Fibroblast of lung (primary cell): ENCODE measurements at regions not wholly inside any gene's neighbourhood (a gene's known extent, or its start where the extent isn't known, plus 50 kb on each side); places are given as distances from the start of the nearest gene placed in this dataset.
A peak's percentile ranks its signal among the peaks of the same experiment; 100 is the strongest.

Experiments used
- DNase-seq, 2 donors: peaks; one replicate each; pipeline versions ENCODE4 v3.0.0 to v3.0.0-alpha.2; 2010; ENCODE audit warnings: low read depth in 2 of 2
- H2AFZ ChIP-seq: 2 replicates; pipeline ENCODE4 v1.5.1; 2012; ENCODE audit warnings: low read length, control low read depth, inconsistent platforms
- H3K27ac ChIP-seq: 2 replicates; pipeline ENCODE4 v1.5.1; 2011; ENCODE audit warnings: low read length, control low read depth; ENCODE audit not compliant: insufficient read depth
- H3K27me3 ChIP-seq: 2 replicates; pipeline ENCODE4 v1.5.1; 2011; ENCODE audit warnings: mild to moderate bottlenecking, low read length; ENCODE audit not compliant: control insufficient read depth, insufficient read depth
- H3K36me3 ChIP-seq: 2 replicates; pipeline ENCODE4 v1.5.1; 2011; ENCODE audit warnings: low read length; ENCODE audit not compliant: control insufficient read depth, insufficient read depth
- H3K4me1 ChIP-seq: 2 replicates; pipeline ENCODE4 v1.5.1; 2011; ENCODE audit warnings: low read length; ENCODE audit not compliant: control insufficient read depth, insufficient read depth; ENCODE audit errors: extremely low read depth
- H3K4me2 ChIP-seq: 2 replicates; pipeline ENCODE4 v1.5.1; 2011; ENCODE audit warnings: low read length, control low read depth; ENCODE audit not compliant: insufficient read depth; ENCODE audit errors: extremely low read depth
- H3K4me3 ChIP-seq, 4 experiments: fragments of 200-600 bp in 1 of 4; sonication (generic) in 1 of 4; replicated peaks in 1 of 4; 2 replicates each; pipeline ENCODE4 v1.5.1; 2011 to 2016; ENCODE audit warnings: low read length in 4 of 4, low read depth in 3 of 4, mild to moderate bottlenecking in 3 of 4, control low read depth in 2 of 4, inconsistent platforms in 1 of 4, mixed read lengths in 1 of 4; ENCODE audit not compliant: insufficient read depth in 1 of 4; ENCODE audit errors: control extremely low read depth in 1 of 4
- H3K79me2 ChIP-seq: 2 replicates; pipeline ENCODE4 v1.5.1; 2012; ENCODE audit warnings: mild to moderate bottlenecking, low read length, inconsistent platforms; ENCODE audit not compliant: control insufficient read depth, insufficient read depth
- H3K9ac ChIP-seq: 2 replicates; pipeline ENCODE4 v1.5.1; 2011; ENCODE audit warnings: mild to moderate bottlenecking, low read length, control low read depth; ENCODE audit not compliant: insufficient read depth
- H3K9me3 ChIP-seq: 2 replicates; pipeline ENCODE4 v1.5.1; 2012; ENCODE audit warnings: low read depth, low read length; ENCODE audit not compliant: control insufficient read depth, insufficient read depth
- H4K20me1 ChIP-seq: 2 replicates; pipeline ENCODE4 v1.5.1; 2011; ENCODE audit warnings: low read length; ENCODE audit not compliant: control insufficient read depth, insufficient read depth; ENCODE audit errors: extremely low read depth
- EZH2 ChIP-seq: IDR thresholded peaks from 2 replicates; pipeline ENCODE4 v1.5.1; 2012; ENCODE audit warnings: low read length, control low read depth, mild to moderate bottlenecking; ENCODE audit errors: missing control alignments
- TF ChIP-seq, protein P1 (sequence below), 2 donors: IDR thresholded peaks in 1 of 2; conservative IDR thresholded peaks in 1 of 2; 1 replicate in 1 of 2; 2 replicates in 1 of 2; pipeline ENCODE4 v1.5.1; 2011 to 2012; ENCODE audit warnings: low read length in 2 of 2, control low read depth in 1 of 2, inconsistent platforms in 1 of 2, low read depth in 1 of 2, mild to moderate bottlenecking in 1 of 2

DNA sequence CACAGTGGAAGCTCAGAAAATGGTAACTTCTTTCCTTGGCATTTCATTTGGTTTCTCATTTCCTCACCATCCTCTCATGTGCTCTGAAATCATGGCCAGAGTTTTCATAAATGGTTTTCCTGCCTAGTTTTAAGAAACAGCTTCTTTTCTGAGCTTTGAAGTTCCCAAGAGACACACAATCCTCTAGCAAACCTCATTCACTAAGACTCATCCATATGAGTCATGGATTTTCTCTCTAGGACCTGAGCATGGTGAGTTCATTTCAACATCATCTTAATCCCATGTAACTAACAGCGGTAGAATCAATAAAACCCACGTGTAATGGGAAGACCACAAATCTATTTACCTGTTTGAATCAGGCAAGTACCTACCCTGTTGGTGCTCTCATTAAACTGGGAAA is 274.5 kb upstream of the LRTM1 start:
- Histone ChIP-seq H3K4me2 (peak overlapping the region; percentile 48), H3K4me3 (no peak overlapping the region)

DNA sequence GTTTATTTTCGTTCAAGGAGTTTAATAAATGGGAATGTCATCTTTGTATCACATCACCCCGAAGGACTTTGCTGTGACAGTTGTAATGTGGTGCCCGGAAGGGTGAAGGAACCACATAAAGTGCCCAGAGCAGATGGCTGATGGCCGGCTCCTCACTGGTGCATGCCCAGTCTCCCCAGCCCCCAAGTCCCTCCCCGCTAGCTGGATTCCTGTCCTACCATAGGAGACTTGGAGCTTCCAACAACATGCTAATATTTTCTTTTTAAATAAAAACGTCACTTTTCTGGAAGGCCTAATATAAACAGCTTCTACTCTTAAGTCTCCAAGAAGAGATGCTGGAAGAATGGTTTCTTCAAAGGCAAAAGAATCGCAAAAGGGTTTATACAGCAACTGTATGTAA is 273.9 kb upstream of the LRTM1 start:
- Histone ChIP-seq H3K36me3 (no peaks in the 10 kb centered on the region), H3K4me3 (no peak overlapping the region), H3K9me3 (no peaks in the 10 kb centered on the region), H3K27ac (peak overlapping the region; percentile 81), H3K4me1 (peaks cover 13% of the 10 kb centered on the region), H4K20me1 (no peaks in the 10 kb centered on the region), H3K79me2 (no peaks in the 10 kb centered on the region), H3K9ac (no peak overlapping the region), H3K27me3 (no peaks in the 10 kb centered on the region), H3K4me2 (peak overlapping the region; percentile 48), H2AFZ (no peak overlapping the region)
- DNase-seq: peak in 1 of 2 donors; percentile 23
- TF ChIP-seq, protein P1, sequence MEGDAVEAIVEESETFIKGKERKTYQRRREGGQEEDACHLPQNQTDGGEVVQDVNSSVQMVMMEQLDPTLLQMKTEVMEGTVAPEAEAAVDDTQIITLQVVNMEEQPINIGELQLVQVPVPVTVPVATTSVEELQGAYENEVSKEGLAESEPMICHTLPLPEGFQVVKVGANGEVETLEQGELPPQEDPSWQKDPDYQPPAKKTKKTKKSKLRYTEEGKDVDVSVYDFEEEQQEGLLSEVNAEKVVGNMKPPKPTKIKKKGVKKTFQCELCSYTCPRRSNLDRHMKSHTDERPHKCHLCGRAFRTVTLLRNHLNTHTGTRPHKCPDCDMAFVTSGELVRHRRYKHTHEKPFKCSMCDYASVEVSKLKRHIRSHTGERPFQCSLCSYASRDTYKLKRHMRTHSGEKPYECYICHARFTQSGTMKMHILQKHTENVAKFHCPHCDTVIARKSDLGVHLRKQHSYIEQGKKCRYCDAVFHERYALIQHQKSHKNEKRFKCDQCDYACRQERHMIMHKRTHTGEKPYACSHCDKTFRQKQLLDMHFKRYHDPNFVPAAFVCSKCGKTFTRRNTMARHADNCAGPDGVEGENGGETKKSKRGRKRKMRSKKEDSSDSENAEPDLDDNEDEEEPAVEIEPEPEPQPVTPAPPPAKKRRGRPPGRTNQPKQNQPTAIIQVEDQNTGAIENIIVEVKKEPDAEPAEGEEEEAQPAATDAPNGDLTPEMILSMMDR (conservative IDR thresholded peaks at IDR 0.05 in 1 of 2, IDR thresholded peaks at IDR 0.05 in 1 of 2; ENCODE audit: low read depth in 1 of 2, low read length in 2 of 2): no peak
- TF ChIP-seq EZH2: no peak

More for the DNA sequence above, 274.5 kb upstream of the LRTM1 start:
- Histone ChIP-seq H4K20me1 (no peaks in the 10 kb centered on the region), H2AFZ (no peak overlapping the region), H3K79me2 (no peaks in the 10 kb centered on the region), H3K27me3 (no peaks in the 10 kb centered on the region), H3K27ac (peak overlapping the region; percentile 81), H3K9me3 (no peaks in the 10 kb centered on the region), H3K4me1 (peaks cover 13% of the 10 kb centered on the region), H3K9ac (no peak overlapping the region), H3K36me3 (no peaks in the 10 kb centered on the region)
- no peak for TF ChIP-seq EZH2
- TF ChIP-seq, protein P1 (conservative IDR thresholded peaks at IDR 0.05 in 1 of 2, IDR thresholded peaks at IDR 0.05 in 1 of 2; ENCODE audit: low read depth in 1 of 2, low read length in 2 of 2): no peak
- DNase-seq: peak; percentile 58 to 94

DNA sequence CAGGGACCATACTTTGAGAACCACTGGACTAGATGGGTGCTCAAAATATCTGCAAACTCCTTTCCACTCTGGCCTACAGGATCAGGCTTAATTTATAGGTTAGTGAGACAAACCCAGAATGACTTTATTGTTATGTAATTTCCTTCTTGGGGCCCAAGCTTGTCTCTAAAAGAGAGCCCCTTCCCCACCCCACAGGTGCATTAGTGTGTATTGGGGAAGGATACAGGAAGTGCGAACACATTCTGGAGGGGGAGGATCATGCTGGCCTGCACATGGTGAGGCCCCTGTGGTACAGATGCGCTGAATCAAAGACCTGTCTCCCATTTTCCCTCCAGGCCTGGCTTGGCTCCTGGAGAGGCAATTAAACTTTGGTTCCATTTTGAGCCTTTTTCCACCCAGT is 273.0 kb upstream of the LRTM1 start:
- Histone ChIP-seq H3K4me3 (no peak overlapping the region), H3K9ac (no peak overlapping the region), H3K79me2 (no peaks in the 10 kb centered on the region), H3K4me1 (peaks cover 13% of the 10 kb centered on the region), H3K9me3 (no peaks in the 10 kb centered on the region), H2AFZ (no peak overlapping the region), H4K20me1 (no peaks in the 10 kb centered on the region), H3K27ac (no peak overlapping the region), H3K36me3 (no peaks in the 10 kb centered on the region), H3K4me2 (no peak overlapping the region), H3K27me3 (no peaks in the 10 kb centered on the region)
- no peak for DNase-seq
- no peak for TF ChIP-seq EZH2
- TF ChIP-seq, protein P1 (conservative IDR thresholded peaks at IDR 0.05 in 1 of 2, IDR thresholded peaks at IDR 0.05 in 1 of 2; ENCODE audit: low read depth in 1 of 2, low read length in 2 of 2): no peak
